Smooth muscle cell (in vitro differentiated cells): ENCODE measurements at regions not wholly inside any gene's neighbourhood (a gene's known extent, or its start where the extent isn't known, plus 50 kb on each side); places are given as distances from the start of the nearest gene placed in this dataset.

Experiments used
- DNase-seq: peaks from one replicate; lab custom pipeline; 2025; ENCODE audit not compliant: unreplicated experiment; lab: John Stamatoyannopoulos, UW
- H2AFZ ChIP-seq: fragments of 200-600 bp; sonication (generic); 2 replicates; pipeline ENCODE4 v1.6.0; 2016; ENCODE audit warnings: antibody characterized with exemption, low read depth, mild to moderate bottlenecking
- H3F3A ChIP-seq: fragments of 200-600 bp; sonication (generic); 2 replicates; pipeline ENCODE4 v1.6.0; 2017; ENCODE audit warnings: antibody characterized with exemption, low read depth
- H3K27ac ChIP-seq: fragments of 200-600 bp; sonication (generic); 2 replicates; pipeline ENCODE4 v1.5.1; 2016; ENCODE audit warnings: low read depth, mild to moderate bottlenecking
- H3K27me3 ChIP-seq: fragments of 200-600 bp; sonication (generic); 2 replicates; pipeline ENCODE4 v1.6.1; 2016; ENCODE audit warnings: low read depth, mild to moderate bottlenecking
- H3K36me3 ChIP-seq: fragments of 200-600 bp; sonication (generic); 2 replicates; pipeline ENCODE4 v1.5.1; 2016; ENCODE audit warnings: low read depth
- H3K4me1 ChIP-seq: fragments of 200-600 bp; sonication (generic); 2 replicates; pipeline ENCODE4 v1.5.1; 2016; ENCODE audit warnings: low read depth
- H3K4me2 ChIP-seq: fragments of 200-600 bp; sonication (generic); 2 replicates; pipeline ENCODE4 v1.6.0; 2016; ENCODE audit warnings: mild to moderate bottlenecking
- H3K4me3 ChIP-seq: fragments of 200-600 bp; sonication (generic); 2 replicates; pipeline ENCODE4 v1.5.1; 2016; ENCODE audit warnings: mild to moderate bottlenecking
- H3K79me2 ChIP-seq: fragments of 200-600 bp; sonication (generic); 2 replicates; pipeline ENCODE4 v1.6.0; 2016; ENCODE audit warnings: low read depth, mild to moderate bottlenecking
- H3K9ac ChIP-seq: fragments of 200-600 bp; sonication (generic); 2 replicates; pipeline ENCODE4 v1.6.0; 2016; ENCODE audit warnings: low read depth
- H3K9me3 ChIP-seq: fragments of 200-600 bp; sonication (generic); replicated peaks from 2 replicates; pipeline ENCODE4 v1.5.1; 2016; ENCODE audit warnings: low read depth
- H4K20me1 ChIP-seq: fragments of 200-600 bp; sonication (generic); 2 replicates; pipeline ENCODE4 v1.6.0; 2016; ENCODE audit warnings: low read depth
- CTCF ChIP-seq: fragments of 200-600 bp; sonication (generic); IDR thresholded peaks from 2 replicates; pipeline ENCODE4 v1.5.1; 2017; ENCODE audit warnings: borderline replicate concordance, mild to moderate bottlenecking, antibody characterized with exemption; ENCODE audit not compliant: insufficient read depth, poor library complexity, severe bottlenecking
- WGBS: methylation state at CpG from one replicate; pipeline ENCODE4 v1.1.7; 2016; ENCODE audit warnings: low lambda C conversion rate; 5-methylcytosine and 5-hydroxymethylcytosine counted together

GRCh38 chr4:22187203-22187820, 238.7 kb upstream of the KCNIP4 start:
- no peak overlapping the region for H3K27ac ChIP-seq
- H3K4me3 ChIP-seq = no peak overlapping the region
- H3K9me3 ChIP-seq = no peaks in the 10 kb centered on the region
- no peaks in the 10 kb centered on the region for H3F3A ChIP-seq
- no peak for TF ChIP-seq CTCF
- no peak overlapping the region for H3K9ac ChIP-seq
- no peak overlapping the region for H3K4me2 ChIP-seq
- H3K79me2 ChIP-seq = no peaks in the 10 kb centered on the region
- H3K4me1 ChIP-seq = no peaks in the 10 kb centered on the region
- H3K27me3 ChIP-seq = no peaks in the 10 kb centered on the region
- H4K20me1 ChIP-seq = no peaks in the 10 kb centered on the region
- WGBS = 79% methylated on average over 2 of the region's 2 CpGs
- DNase-seq = no peak
- H3K36me3 ChIP-seq = no peaks in the 10 kb centered on the region
- H2AFZ ChIP-seq = no peak overlapping the region

GRCh38 chr4:22181736-22182135, 233.2 kb upstream of the KCNIP4 start:
- Histone ChIP-seq H4K20me1 (no peaks in the 10 kb centered on the region), H3K9me3 (no peaks in the 10 kb centered on the region), H3F3A (no peaks in the 10 kb centered on the region), H2AFZ (no peak overlapping the region), H3K27me3 (no peaks in the 10 kb centered on the region), H3K4me3 (no peak overlapping the region), H3K27ac (no peak overlapping the region), H3K36me3 (no peaks in the 10 kb centered on the region), H3K4me2 (no peak overlapping the region), H3K4me1 (no peaks in the 10 kb centered on the region), H3K79me2 (no peaks in the 10 kb centered on the region), H3K9ac (no peak overlapping the region)
- no peak for TF ChIP-seq CTCF
- DNase-seq = no peak

- no peak overlapping the region for H2AFZ ChIP-seq
- no peaks in the 10 kb centered on the region for H3K27me3 ChIP-seq
- no peak for DNase-seq
- H3K9me3 ChIP-seq = no peaks in the 10 kb centered on the region
- no peak overlapping the region for H3K9ac ChIP-seq
- no peak overlapping the region for H3K4me3 ChIP-seq
- H4K20me1 ChIP-seq = no peaks in the 10 kb centered on the region
- no peak for TF ChIP-seq CTCF
- no peaks in the 10 kb centered on the region for H3F3A ChIP-seq
- H3K4me2 ChIP-seq = no peak overlapping the region
- no peaks in the 10 kb centered on the region for H3K4me1 ChIP-seq
- H3K36me3 ChIP-seq = no peaks in the 10 kb centered on the region
- H3K27ac ChIP-seq = peak overlapping the region; percentile 13
- WGBS = 27% methylated on average over 1 of the region's 1 CpG
- no peaks in the 10 kb centered on the region for H3K79me2 ChIP-seq
Measured at GRCh38 chr4:22179124-22179874, 230.7 kb upstream of the KCNIP4 start.

- H3K4me1 ChIP-seq = no peaks in the 10 kb centered on the region
- TF ChIP-seq CTCF = no peak
- H3K36me3 ChIP-seq = no peaks in the 10 kb centered on the region
- H3K9ac ChIP-seq = no peak overlapping the region
- no peaks in the 10 kb centered on the region for H3K9me3 ChIP-seq
- no peaks in the 10 kb centered on the region for H3K79me2 ChIP-seq
- no peak for DNase-seq
- H4K20me1 ChIP-seq = no peaks in the 10 kb centered on the region
- no peak overlapping the region for H3K4me3 ChIP-seq
- WGBS = 80% methylated on average over 1 of the region's 1 CpG
- no peak overlapping the region for H3K27ac ChIP-seq
- H3K27me3 ChIP-seq = no peaks in the 10 kb centered on the region
- H3K4me2 ChIP-seq = no peak overlapping the region
- no peak overlapping the region for H2AFZ ChIP-seq
- H3F3A ChIP-seq = no peaks in the 10 kb centered on the region
Measured at GRCh38 chr4:22174640-22175039, 226.1 kb upstream of the KCNIP4 start.
